PC-9 (cell line): ENCODE measurements at regions not wholly inside any gene's neighbourhood (a gene's known extent, or its start where the extent isn't known, plus 50 kb on each side); places are given as distances from the start of the nearest gene placed in this dataset.

Experiments used
- EZH2 ChIP-seq: fragments of 200-600 bp; sonication (generic); IDR thresholded peaks from 2 replicates; pipeline ENCODE4 v1.8.0; 2017; ENCODE audit warnings: antibody characterized with exemption, low read depth
- TF ChIP-seq, protein P1 (sequence below): fragments of 200-600 bp; sonication (generic); conservative IDR thresholded peaks from 2 replicates; pipeline ENCODE4 v1.6.1; 2017; ENCODE audit warnings: mixed run types, antibody characterized with exemption, mild to moderate bottlenecking, moderate library complexity

DNA sequence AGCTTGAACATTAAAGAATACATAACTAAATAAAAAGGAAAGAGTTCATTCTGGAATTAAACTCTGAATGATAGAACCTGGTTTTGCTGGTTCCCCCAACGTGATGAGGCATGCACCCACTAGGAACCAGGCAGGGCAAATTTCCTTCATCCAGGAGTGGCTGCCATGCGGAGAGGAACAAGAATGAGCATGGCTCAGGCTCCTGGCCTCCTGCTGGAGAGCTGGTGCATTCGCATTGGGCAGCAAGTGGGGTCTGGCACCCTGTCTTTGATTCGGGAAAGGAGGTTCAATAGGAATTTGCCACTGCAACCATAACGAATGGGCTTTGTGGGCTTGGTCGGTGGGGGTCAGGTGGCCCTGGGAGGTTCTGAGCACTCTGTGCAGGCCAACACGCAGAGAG is 169.8 kb upstream of the TENM4 start:
- TF ChIP-seq, protein P1, sequence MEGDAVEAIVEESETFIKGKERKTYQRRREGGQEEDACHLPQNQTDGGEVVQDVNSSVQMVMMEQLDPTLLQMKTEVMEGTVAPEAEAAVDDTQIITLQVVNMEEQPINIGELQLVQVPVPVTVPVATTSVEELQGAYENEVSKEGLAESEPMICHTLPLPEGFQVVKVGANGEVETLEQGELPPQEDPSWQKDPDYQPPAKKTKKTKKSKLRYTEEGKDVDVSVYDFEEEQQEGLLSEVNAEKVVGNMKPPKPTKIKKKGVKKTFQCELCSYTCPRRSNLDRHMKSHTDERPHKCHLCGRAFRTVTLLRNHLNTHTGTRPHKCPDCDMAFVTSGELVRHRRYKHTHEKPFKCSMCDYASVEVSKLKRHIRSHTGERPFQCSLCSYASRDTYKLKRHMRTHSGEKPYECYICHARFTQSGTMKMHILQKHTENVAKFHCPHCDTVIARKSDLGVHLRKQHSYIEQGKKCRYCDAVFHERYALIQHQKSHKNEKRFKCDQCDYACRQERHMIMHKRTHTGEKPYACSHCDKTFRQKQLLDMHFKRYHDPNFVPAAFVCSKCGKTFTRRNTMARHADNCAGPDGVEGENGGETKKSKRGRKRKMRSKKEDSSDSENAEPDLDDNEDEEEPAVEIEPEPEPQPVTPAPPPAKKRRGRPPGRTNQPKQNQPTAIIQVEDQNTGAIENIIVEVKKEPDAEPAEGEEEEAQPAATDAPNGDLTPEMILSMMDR: no peak
- no peak for TF ChIP-seq EZH2
